ENCODE measurements at regions not wholly inside any gene's neighbourhood (a gene's known extent, or its start where the extent isn't known, plus 50 kb on each side); places are given as distances from the start of the nearest gene placed in this dataset.

- no peak for DNase-seq (ENCODE audit: low read depth)
- TF ChIP-seq MYC (IDR thresholded peaks at IDR 0.05; ENCODE audit: low read depth, low read length) (no peak), MAX (IDR thresholded peaks at IDR 0.05; ENCODE audit: low read depth, low read length) (no peak), POLR2A (IDR thresholded peaks at IDR 0.05; ENCODE audit: extremely low read depth, insufficient read length) (no peak), CTCF (IDR thresholded peaks at IDR 0.05; ENCODE audit: low read depth, low read length) (no peak)
- no peak overlapping the region for H3K4me3 ChIP-seq (ENCODE audit: low read depth, low read length)
Measured at GRCh38 chr18:77464917-77465316, 215.3 kb downstream of the GALR1 start.

- no peak overlapping the region for H3K4me3 ChIP-seq (ENCODE audit: low read depth, low read length)
- DNase-seq (ENCODE audit: low read depth) = no peak
Measured at GRCh38 chr18:77466890-77467289, 217.2 kb downstream of the GALR1 start.

GRCh38 chr18:77469131-77469530, 219.5 kb downstream of the GALR1 start:
- DNase-seq (ENCODE audit: low read depth) = no peak
- no peak overlapping the region for H3K4me3 ChIP-seq (ENCODE audit: low read depth, low read length)
- no peak for TF ChIP-seq POLR2A (IDR thresholded peaks at IDR 0.05; ENCODE audit: extremely low read depth, insufficient read length)
- TF ChIP-seq MAX (IDR thresholded peaks at IDR 0.05; ENCODE audit: low read depth, low read length) = no peak
- no peak for TF ChIP-seq MYC (IDR thresholded peaks at IDR 0.05; ENCODE audit: low read depth, low read length)
- TF ChIP-seq CTCF (IDR thresholded peaks at IDR 0.05; ENCODE audit: low read depth, low read length) = no peak

More at GRCh38 chr18:77466890-77467289, 217.2 kb downstream of the GALR1 start:
- TF ChIP-seq MAX (IDR thresholded peaks at IDR 0.05; ENCODE audit: low read depth, low read length) (no peak), MYC (IDR thresholded peaks at IDR 0.05; ENCODE audit: low read depth, low read length) (no peak), CTCF (IDR thresholded peaks at IDR 0.05; ENCODE audit: low read depth, low read length) (no peak), POLR2A (IDR thresholded peaks at IDR 0.05; ENCODE audit: extremely low read depth, insufficient read length) (no peak)

GRCh38 chr18:77470569-77471413, 221.1 kb downstream of the GALR1 start:
- TF ChIP-seq MYC (IDR thresholded peaks at IDR 0.05; ENCODE audit: low read depth, low read length) (no peak), CTCF (IDR thresholded peaks at IDR 0.05; ENCODE audit: low read depth, low read length) (no peak), POLR2A (IDR thresholded peaks at IDR 0.05; ENCODE audit: extremely low read depth, insufficient read length) (no peak), MAX (IDR thresholded peaks at IDR 0.05; ENCODE audit: low read depth, low read length) (no peak)
- no peak overlapping the region for H3K4me3 ChIP-seq (ENCODE audit: low read depth, low read length)
- no peak for DNase-seq (ENCODE audit: low read depth)

GRCh38 chr18:77472509-77472908, 222.9 kb downstream of the GALR1 start:
- no peak for DNase-seq (ENCODE audit: low read depth)
- TF ChIP-seq CTCF (IDR thresholded peaks at IDR 0.05; ENCODE audit: low read depth, low read length) (no peak), MYC (IDR thresholded peaks at IDR 0.05; ENCODE audit: low read depth, low read length) (no peak), MAX (IDR thresholded peaks at IDR 0.05; ENCODE audit: low read depth, low read length) (no peak), POLR2A (IDR thresholded peaks at IDR 0.05; ENCODE audit: extremely low read depth, insufficient read length) (no peak)
- H3K4me3 ChIP-seq (ENCODE audit: low read depth, low read length) = no peak overlapping the region
